ENCODE measurements at regions not wholly inside any gene's neighbourhood (a gene's known extent, or its start where the extent isn't known, plus 50 kb on each side); places are given as distances from the start of the nearest gene placed in this dataset.
"Not testable (repeated sequence)": the region's sequence is repeated elsewhere in the genome, so short reads cannot be mapped to it uniquely, and the experiment has no call there.

DNA sequence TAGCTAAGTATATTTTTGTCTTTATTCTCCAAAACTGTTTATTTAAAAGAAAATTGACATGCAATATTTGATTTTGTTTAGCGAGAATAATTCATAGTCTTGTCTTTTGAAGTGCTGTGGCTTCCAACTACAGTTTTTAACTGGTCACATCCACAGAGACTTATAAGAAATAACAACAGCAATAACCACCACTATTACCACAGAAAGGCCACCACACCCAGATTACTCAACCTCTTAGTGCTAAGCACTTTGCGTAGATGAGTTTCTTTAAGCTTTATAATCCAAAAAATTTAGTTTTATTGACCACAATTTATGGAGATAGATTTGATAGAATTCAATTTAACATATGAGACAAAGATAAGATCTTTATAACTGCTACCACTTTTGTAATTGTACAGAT is 468.4 kb upstream of the UBE2E2 start:
- Histone ChIP-seq H3K9ac (ENCODE audit: low read depth, low read length) (no peak overlapping the region), H3K36me3 (ENCODE audit: control insufficient read depth, insufficient read depth, low read length) (no peaks in the 10 kb centered on the region), H3K27me3 (ENCODE audit: control insufficient read depth, insufficient read depth, low read length) (no peaks in the 10 kb centered on the region), H3K4me1 (ENCODE audit: control insufficient read depth, insufficient read depth, low read length) (no peaks in the 10 kb centered on the region), H3K9me3 (ENCODE audit: control insufficient read depth, insufficient read depth, low read length) (no peaks in the 10 kb centered on the region), H3K4me3 (ENCODE audit: low read depth, low read length) (no peak overlapping the region), H3K27ac (ENCODE audit: low read depth, low read length) (no peak overlapping the region)

GRCh38 chr3:22735373-22735772 is 467.8 kb upstream of the UBE2E2 start:
- H3K9me3 ChIP-seq (ENCODE audit: control insufficient read depth, insufficient read depth, low read length): no peaks in the 10 kb centered on the region
- H3K27ac ChIP-seq (ENCODE audit: low read depth, low read length): no peak overlapping the region
- no peaks in the 10 kb centered on the region for H3K36me3 ChIP-seq (ENCODE audit: control insufficient read depth, insufficient read depth, low read length)
- H3K4me1 ChIP-seq (ENCODE audit: control insufficient read depth, insufficient read depth, low read length): no peaks in the 10 kb centered on the region
- H3K9ac ChIP-seq (ENCODE audit: low read depth, low read length): no peak overlapping the region
- H3K27me3 ChIP-seq (ENCODE audit: control insufficient read depth, insufficient read depth, low read length): no peaks in the 10 kb centered on the region
- H3K4me3 ChIP-seq (ENCODE audit: low read depth, low read length): no peak overlapping the region

- not testable (repeated sequence) for H3K27me3 ChIP-seq (ENCODE audit: control insufficient read depth, insufficient read depth, low read length); H3K4me3 ChIP-seq (ENCODE audit: low read depth, low read length); H3K36me3 ChIP-seq (ENCODE audit: control insufficient read depth, insufficient read depth, low read length); H3K9me3 ChIP-seq (ENCODE audit: control insufficient read depth, insufficient read depth, low read length); H3K27ac ChIP-seq (ENCODE audit: low read depth, low read length); H3K4me1 ChIP-seq (ENCODE audit: control insufficient read depth, insufficient read depth, low read length); H3K9ac ChIP-seq (ENCODE audit: low read depth, low read length)
Observed at GRCh38 chr3:22743386-22743785, 459.7 kb upstream of the UBE2E2 start.

DNA sequence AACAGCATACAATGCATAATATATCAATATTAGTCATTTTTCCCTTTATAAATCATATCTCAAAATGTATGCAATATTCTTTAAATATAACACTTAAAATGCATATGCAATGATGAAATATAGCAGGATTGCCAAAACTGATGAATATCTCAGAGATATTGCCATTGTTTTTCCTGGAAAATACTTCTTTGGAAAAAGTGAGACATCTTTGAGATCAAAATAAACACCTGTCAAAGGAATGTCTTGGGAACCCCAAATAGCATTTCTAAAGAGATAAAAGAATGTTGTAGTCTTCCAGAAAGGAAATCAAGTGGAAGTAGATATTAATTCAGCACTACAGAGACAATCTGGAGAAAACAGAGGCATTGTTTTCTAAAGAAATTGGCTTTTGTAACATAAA is 457.8 kb upstream of the UBE2E2 start:
- Histone ChIP-seq H3K27me3 (ENCODE audit: control insufficient read depth, insufficient read depth, low read length) (no peaks in the 10 kb centered on the region), H3K27ac (ENCODE audit: low read depth, low read length) (no peak overlapping the region), H3K9me3 (ENCODE audit: control insufficient read depth, insufficient read depth, low read length) (no peaks in the 10 kb centered on the region), H3K36me3 (ENCODE audit: control insufficient read depth, insufficient read depth, low read length) (no peaks in the 10 kb centered on the region), H3K4me3 (ENCODE audit: low read depth, low read length) (no peak overlapping the region), H3K4me1 (ENCODE audit: control insufficient read depth, insufficient read depth, low read length) (0 out of 2 replicates have a peak, but pooled peaks cover 3% of the 10 kb centered on the region), H3K9ac (ENCODE audit: low read depth, low read length) (no peak overlapping the region)

GRCh38 chr3:22746221-22746620 is 456.9 kb upstream of the UBE2E2 start:
- H3K9me3 ChIP-seq (ENCODE audit: control insufficient read depth, insufficient read depth, low read length): no peaks in the 10 kb centered on the region
- H3K9ac ChIP-seq (ENCODE audit: low read depth, low read length): no peak overlapping the region
- no peak overlapping the region for H3K4me3 ChIP-seq (ENCODE audit: low read depth, low read length)
- no peaks in the 10 kb centered on the region for H3K27me3 ChIP-seq (ENCODE audit: control insufficient read depth, insufficient read depth, low read length)
- 0 out of 2 replicates have a peak, but pooled peaks cover 3% of the 10 kb centered on the region for H3K4me1 ChIP-seq (ENCODE audit: control insufficient read depth, insufficient read depth, low read length)
- H3K36me3 ChIP-seq (ENCODE audit: control insufficient read depth, insufficient read depth, low read length): no peaks in the 10 kb centered on the region
- no peak overlapping the region for H3K27ac ChIP-seq (ENCODE audit: low read depth, low read length)

GRCh38 chr3:22748453-22749045 is 454.6 kb upstream of the UBE2E2 start:
- no peak overlapping the region for H3K9ac ChIP-seq (ENCODE audit: low read depth, low read length)
- no peak overlapping the region for H3K27ac ChIP-seq (ENCODE audit: low read depth, low read length)
- H3K4me3 ChIP-seq (ENCODE audit: low read depth, low read length): no peak overlapping the region
- 0 out of 2 replicates have a peak, but pooled peaks cover 3% of the 10 kb centered on the region for H3K4me1 ChIP-seq (ENCODE audit: control insufficient read depth, insufficient read depth, low read length)
- no peaks in the 10 kb centered on the region for H3K36me3 ChIP-seq (ENCODE audit: control insufficient read depth, insufficient read depth, low read length)
- no peaks in the 10 kb centered on the region for H3K27me3 ChIP-seq (ENCODE audit: control insufficient read depth, insufficient read depth, low read length)
- no peaks in the 10 kb centered on the region for H3K9me3 ChIP-seq (ENCODE audit: control insufficient read depth, insufficient read depth, low read length)

DNA sequence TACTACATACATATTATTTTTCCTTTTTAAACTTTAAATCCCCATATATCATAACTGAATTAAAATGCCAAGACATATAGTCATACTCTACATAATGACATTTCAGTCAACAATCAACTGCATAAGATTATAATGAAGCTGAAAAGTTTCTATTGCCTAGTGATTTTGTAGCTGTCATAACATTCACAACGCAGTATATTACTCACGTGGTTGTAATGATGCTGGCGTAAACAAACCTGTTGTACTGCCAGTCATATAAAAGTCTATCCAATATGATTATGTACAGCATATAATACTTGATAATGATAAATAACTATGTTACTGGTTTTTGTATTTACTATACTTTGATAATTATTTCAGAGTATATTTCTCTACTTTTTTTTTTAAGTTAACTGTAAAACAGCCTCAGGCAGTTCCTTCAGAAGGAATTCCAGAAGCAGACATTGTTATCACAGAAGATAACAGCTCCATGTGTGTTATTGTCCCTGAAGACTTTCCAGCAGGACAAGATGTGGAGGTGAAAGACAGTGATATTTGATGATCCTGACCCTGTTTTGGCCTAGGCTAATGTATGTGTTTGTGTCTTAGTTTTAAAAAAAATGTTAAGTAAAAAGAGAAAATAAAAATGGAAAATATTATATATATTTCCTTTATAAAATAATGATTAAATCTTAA is 443.4 kb upstream of the UBE2E2 start:
- H3K4me3 ChIP-seq (ENCODE audit: low read depth, low read length): no peak overlapping the region
- H3K9me3 ChIP-seq (ENCODE audit: control insufficient read depth, insufficient read depth, low read length): no peaks in the 10 kb centered on the region
- H3K4me1 ChIP-seq (ENCODE audit: control insufficient read depth, insufficient read depth, low read length): no peaks in the 10 kb centered on the region
- no peaks in the 10 kb centered on the region for H3K27me3 ChIP-seq (ENCODE audit: control insufficient read depth, insufficient read depth, low read length)
- no peak overlapping the region for H3K27ac ChIP-seq (ENCODE audit: low read depth, low read length)
- H3K36me3 ChIP-seq (ENCODE audit: control insufficient read depth, insufficient read depth, low read length): no peaks in the 10 kb centered on the region
- no peak overlapping the region for H3K9ac ChIP-seq (ENCODE audit: low read depth, low read length)

DNA sequence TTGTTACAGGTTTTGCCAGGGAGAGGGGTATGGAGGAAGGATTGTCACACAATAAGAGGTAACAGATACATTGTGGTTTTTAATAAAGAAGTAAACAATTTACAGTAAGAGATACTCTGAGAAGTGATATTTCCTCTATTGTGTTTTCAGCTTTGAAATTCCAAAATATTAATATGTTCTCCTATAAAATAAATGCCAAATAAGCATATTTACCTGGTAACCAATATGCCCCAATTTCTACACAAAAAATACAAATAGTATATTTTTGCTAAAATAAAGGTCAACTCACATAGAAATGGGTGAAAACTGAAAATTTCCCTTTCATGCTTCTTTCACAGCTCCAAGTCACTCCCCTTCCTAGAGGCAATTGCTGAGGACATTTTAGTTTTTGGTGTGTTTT is 437.4 kb upstream of the UBE2E2 start:
- Histone ChIP-seq H3K9ac (ENCODE audit: low read depth, low read length) (no peak overlapping the region), H3K36me3 (ENCODE audit: control insufficient read depth, insufficient read depth, low read length) (no peaks in the 10 kb centered on the region), H3K4me1 (ENCODE audit: control insufficient read depth, insufficient read depth, low read length) (no peaks in the 10 kb centered on the region), H3K4me3 (ENCODE audit: low read depth, low read length) (no peak overlapping the region), H3K27me3 (ENCODE audit: control insufficient read depth, insufficient read depth, low read length) (no peaks in the 10 kb centered on the region), H3K27ac (ENCODE audit: low read depth, low read length) (no peak overlapping the region), H3K9me3 (ENCODE audit: control insufficient read depth, insufficient read depth, low read length) (no peaks in the 10 kb centered on the region)

DNA sequence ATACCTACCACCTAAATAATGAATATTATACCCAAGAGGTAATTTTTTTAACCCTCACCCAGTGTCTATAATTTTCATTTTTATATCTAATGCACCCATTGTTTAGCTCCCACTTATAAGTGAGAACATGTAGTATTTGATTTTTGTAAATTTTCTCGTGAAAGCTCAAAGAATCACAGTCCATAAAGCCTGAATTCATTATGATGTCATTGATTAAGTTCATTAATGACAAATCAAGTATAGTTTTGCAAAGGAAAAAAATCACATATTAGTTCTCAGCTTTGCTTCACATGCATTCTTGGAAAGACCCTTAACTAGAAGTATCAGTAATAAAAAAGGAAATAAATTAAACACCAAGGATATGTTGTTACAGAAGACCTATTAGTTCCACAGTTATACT is 425.3 kb upstream of the UBE2E2 start:
- H3K27me3 ChIP-seq (ENCODE audit: control insufficient read depth, insufficient read depth, low read length): no peaks in the 10 kb centered on the region
- no peaks in the 10 kb centered on the region for H3K9me3 ChIP-seq (ENCODE audit: control insufficient read depth, insufficient read depth, low read length)
- no peaks in the 10 kb centered on the region for H3K36me3 ChIP-seq (ENCODE audit: control insufficient read depth, insufficient read depth, low read length)
- H3K27ac ChIP-seq (ENCODE audit: low read depth, low read length): no peak overlapping the region
- H3K4me1 ChIP-seq (ENCODE audit: control insufficient read depth, insufficient read depth, low read length): no peaks in the 10 kb centered on the region
- no peak overlapping the region for H3K4me3 ChIP-seq (ENCODE audit: low read depth, low read length)
- H3K9ac ChIP-seq (ENCODE audit: low read depth, low read length): no peak overlapping the region

DNA sequence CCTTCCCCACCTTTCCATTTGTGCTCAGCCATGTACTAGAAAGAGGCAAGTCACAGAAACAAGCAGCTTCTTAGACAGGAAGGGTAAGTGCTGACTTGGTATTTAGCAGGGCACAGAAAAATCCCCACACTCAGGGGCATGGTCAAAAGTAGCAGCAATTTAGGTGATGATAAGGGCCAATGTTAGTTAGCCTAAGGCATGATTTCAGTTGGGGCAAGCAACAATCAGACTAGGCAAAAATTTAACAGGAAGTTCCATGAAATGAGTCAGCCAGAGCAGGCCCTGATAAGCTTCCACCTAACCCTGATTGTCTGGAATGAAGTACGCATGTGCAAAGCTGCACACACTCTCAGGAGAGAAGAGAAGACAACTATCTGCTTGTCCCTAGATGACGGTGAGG is 423.4 kb upstream of the UBE2E2 start:
- H3K4me1 ChIP-seq (ENCODE audit: control insufficient read depth, insufficient read depth, low read length): no peaks in the 10 kb centered on the region
- no peak overlapping the region for H3K27ac ChIP-seq (ENCODE audit: low read depth, low read length)
- H3K9me3 ChIP-seq (ENCODE audit: control insufficient read depth, insufficient read depth, low read length): no peaks in the 10 kb centered on the region
- H3K36me3 ChIP-seq (ENCODE audit: control insufficient read depth, insufficient read depth, low read length): no peaks in the 10 kb centered on the region
- H3K4me3 ChIP-seq (ENCODE audit: low read depth, low read length): no peak overlapping the region
- no peak overlapping the region for H3K9ac ChIP-seq (ENCODE audit: low read depth, low read length)
- H3K27me3 ChIP-seq (ENCODE audit: control insufficient read depth, insufficient read depth, low read length): no peaks in the 10 kb centered on the region

DNA sequence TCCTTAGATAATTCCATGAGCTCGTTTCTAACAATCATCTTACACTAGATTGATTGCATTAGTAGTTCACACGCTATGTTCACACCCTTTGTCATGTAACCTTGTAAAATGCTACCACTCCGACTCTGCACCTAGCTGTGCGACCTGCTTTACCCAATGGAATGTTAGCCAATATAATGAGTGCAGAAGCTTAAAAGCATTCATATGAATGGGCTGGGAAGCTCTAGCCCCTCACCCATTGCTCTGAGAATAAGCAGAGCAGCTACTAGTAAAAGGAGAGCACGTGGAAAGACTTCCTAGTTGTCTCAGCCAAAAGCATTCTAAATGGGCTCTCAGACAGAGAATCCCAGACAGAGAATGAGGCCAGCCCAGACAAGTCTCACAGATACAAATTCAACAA is 410.6 kb upstream of the UBE2E2 start:
- Histone ChIP-seq H3K9me3 (ENCODE audit: control insufficient read depth, insufficient read depth, low read length) (no peaks in the 10 kb centered on the region), H3K27me3 (ENCODE audit: control insufficient read depth, insufficient read depth, low read length) (no peaks in the 10 kb centered on the region), H3K36me3 (ENCODE audit: control insufficient read depth, insufficient read depth, low read length) (no peaks in the 10 kb centered on the region), H3K4me3 (ENCODE audit: low read depth, low read length) (no peak overlapping the region), H3K4me1 (ENCODE audit: control insufficient read depth, insufficient read depth, low read length) (peaks cover 6% of the 10 kb centered on the region), H3K9ac (ENCODE audit: low read depth, low read length) (no peak overlapping the region), H3K27ac (ENCODE audit: low read depth, low read length) (no peak overlapping the region)
